ENCODE measurements at regions not wholly inside any gene's neighbourhood (a gene's known extent, or its start where the extent isn't known, plus 50 kb on each side); places are given as distances from the start of the nearest gene placed in this dataset.

DNA sequence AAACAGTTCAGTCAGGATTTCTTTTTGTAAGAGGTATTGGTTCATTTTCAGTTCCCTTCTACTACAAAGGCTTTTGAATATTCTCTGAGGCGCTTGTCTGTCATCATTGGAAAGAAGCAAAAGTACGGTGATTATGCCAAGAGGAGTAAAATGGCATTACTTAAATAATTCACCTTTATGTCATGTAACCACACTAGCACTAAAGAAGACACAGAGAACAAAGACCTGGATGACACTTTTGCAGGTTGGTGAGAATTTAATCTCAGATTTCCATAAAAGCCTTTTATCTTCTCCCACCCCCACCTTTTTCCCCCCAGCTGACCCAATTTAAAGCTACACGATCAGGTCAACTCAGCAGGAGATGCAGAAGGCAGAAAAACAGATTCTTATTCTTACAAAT, 451.8 kb downstream of the HACE1 start:
- Histone ChIP-seq H3K27me3 (ENCODE audit: control insufficient read depth in 2 of 2, insufficient read depth in 2 of 2, low read length in 2 of 2) (no peaks in the 10 kb centered on the region), H3K9me1 (ENCODE audit: control insufficient read depth, insufficient read depth, low read length) (no peaks in the 10 kb centered on the region), H3K4me3 (no peak overlapping the region), H3K79me2 (ENCODE audit: control insufficient read depth, insufficient read depth, low read length) (no peaks in the 10 kb centered on the region), H3K36me3 (ENCODE audit: control insufficient read depth, insufficient read depth, low read length) (no peaks in the 10 kb centered on the region), H3K27ac (ENCODE audit: extremely low read depth, low read depth, low read length) (no peak overlapping the region), H3K4me2 (ENCODE audit: insufficient read depth, low read length) (no peak overlapping the region), H3K4me1 (replicated peaks in 1 of 2; ENCODE audit: control insufficient read depth in 2 of 2, insufficient read depth in 2 of 2, low read length in 2 of 2) (no peaks in the 10 kb centered on the region), H3K9ac (ENCODE audit: insufficient read depth in 1 of 2, low read depth in 2 of 2, low read length in 2 of 2) (no peak overlapping the region), H4K20me1 (replicated peaks; ENCODE audit: control insufficient read depth, insufficient read depth, low read length) (no peaks in the 10 kb centered on the region), H2AFZ (ENCODE audit: low read depth, low read length) (no peak overlapping the region), H3K9me3 (replicated peaks; ENCODE audit: control insufficient read depth, insufficient read depth, low read depth, low read length) (no peaks in the 10 kb centered on the region)
- 8% methylated on average over 3 of the region's 3 CpGs for WGBS (ENCODE audit: insufficient coverage, low coverage, missing lambda C conversion rate)
- ChIA-PET CTCF (ENCODE audit: low intra/inter-chr PET ratio) (no interaction called here), POLR2A (no interaction called here)
- intact Hi-C loops (cut with micrococcal nuclease) (no loop called here), in situ Hi-C loops (cut with MboI) (no loop called here)
- no peak for DNase-seq (ENCODE audit: extremely low read depth in 1 of 4, low spot score in 3 of 4)
- TF ChIP-seq WHSC1 (IDR thresholded peaks at IDR 0.05; ENCODE audit: low read length) (no peak), MTF1 (CRISPR knock-in tag; IDR thresholded peaks at IDR 0.05; ENCODE audit: borderline replicate concordance) (no peak), EWSR1 (IDR thresholded peaks at IDR 0.05; ENCODE audit: borderline replicate concordance, low read depth, partially characterized antibody) (no peak), MBD2 (IDR thresholded peaks at IDR 0.05; ENCODE audit: borderline replicate concordance, low read depth) (no peak), ZSCAN29 (IDR thresholded peaks at IDR 0.05) (no peak), GTF2F1 (IDR thresholded peaks at IDR 0.05; ENCODE audit: low read depth, low read length) (no peak), TAF15 (IDR thresholded peaks at IDR 0.05; ENCODE audit: low read depth, low read length) (no peak), FOXK2 (conservative IDR thresholded peaks at IDR 0.05 in 1 of 2, IDR thresholded peaks at IDR 0.05 in 1 of 2; ENCODE audit: low read depth in 2 of 2) (no peak), ZNF253 (CRISPR knock-in tag; conservative IDR thresholded peaks at IDR 0.05) (no peak), POLR2AphosphoS2 (IDR thresholded peaks at IDR 0.05; ENCODE audit: low read length) (no peak)
- TF ChIP-seq, protein P1, sequence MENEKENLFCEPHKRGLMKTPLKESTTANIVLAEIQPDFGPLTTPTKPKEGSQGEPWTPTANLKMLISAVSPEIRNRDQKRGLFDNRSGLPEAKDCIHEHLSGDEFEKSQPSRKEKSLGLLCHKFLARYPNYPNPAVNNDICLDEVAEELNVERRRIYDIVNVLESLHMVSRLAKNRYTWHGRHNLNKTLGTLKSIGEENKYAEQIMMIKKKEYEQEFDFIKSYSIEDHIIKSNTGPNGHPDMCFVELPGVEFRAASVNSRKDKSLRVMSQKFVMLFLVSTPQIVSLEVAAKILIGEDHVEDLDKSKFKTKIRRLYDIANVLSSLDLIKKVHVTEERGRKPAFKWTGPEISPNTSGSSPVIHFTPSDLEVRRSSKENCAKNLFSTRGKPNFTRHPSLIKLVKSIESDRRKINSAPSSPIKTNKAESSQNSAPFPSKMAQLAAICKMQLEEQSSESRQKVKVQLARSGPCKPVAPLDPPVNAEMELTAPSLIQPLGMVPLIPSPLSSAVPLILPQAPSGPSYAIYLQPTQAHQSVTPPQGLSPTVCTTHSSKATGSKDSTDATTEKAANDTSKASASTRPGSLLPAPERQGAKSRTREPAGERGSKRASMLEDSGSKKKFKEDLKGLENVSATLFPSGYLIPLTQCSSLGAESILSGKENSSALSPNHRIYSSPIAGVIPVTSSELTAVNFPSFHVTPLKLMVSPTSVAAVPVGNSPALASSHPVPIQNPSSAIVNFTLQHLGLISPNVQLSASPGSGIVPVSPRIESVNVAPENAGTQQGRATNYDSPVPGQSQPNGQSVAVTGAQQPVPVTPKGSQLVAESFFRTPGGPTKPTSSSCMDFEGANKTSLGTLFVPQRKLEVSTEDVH (IDR thresholded peaks at IDR 0.05; ENCODE audit: low read depth, partially characterized antibody): no peak
- TF ChIP-seq, protein P2, sequence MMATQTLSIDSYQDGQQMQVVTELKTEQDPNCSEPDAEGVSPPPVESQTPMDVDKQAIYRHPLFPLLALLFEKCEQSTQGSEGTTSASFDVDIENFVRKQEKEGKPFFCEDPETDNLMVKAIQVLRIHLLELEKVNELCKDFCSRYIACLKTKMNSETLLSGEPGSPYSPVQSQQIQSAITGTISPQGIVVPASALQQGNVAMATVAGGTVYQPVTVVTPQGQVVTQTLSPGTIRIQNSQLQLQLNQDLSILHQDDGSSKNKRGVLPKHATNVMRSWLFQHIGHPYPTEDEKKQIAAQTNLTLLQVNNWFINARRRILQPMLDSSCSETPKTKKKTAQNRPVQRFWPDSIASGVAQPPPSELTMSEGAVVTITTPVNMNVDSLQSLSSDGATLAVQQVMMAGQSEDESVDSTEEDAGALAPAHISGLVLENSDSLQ (IDR thresholded peaks at IDR 0.05): no peak
- TF ChIP-seq, protein P3, sequence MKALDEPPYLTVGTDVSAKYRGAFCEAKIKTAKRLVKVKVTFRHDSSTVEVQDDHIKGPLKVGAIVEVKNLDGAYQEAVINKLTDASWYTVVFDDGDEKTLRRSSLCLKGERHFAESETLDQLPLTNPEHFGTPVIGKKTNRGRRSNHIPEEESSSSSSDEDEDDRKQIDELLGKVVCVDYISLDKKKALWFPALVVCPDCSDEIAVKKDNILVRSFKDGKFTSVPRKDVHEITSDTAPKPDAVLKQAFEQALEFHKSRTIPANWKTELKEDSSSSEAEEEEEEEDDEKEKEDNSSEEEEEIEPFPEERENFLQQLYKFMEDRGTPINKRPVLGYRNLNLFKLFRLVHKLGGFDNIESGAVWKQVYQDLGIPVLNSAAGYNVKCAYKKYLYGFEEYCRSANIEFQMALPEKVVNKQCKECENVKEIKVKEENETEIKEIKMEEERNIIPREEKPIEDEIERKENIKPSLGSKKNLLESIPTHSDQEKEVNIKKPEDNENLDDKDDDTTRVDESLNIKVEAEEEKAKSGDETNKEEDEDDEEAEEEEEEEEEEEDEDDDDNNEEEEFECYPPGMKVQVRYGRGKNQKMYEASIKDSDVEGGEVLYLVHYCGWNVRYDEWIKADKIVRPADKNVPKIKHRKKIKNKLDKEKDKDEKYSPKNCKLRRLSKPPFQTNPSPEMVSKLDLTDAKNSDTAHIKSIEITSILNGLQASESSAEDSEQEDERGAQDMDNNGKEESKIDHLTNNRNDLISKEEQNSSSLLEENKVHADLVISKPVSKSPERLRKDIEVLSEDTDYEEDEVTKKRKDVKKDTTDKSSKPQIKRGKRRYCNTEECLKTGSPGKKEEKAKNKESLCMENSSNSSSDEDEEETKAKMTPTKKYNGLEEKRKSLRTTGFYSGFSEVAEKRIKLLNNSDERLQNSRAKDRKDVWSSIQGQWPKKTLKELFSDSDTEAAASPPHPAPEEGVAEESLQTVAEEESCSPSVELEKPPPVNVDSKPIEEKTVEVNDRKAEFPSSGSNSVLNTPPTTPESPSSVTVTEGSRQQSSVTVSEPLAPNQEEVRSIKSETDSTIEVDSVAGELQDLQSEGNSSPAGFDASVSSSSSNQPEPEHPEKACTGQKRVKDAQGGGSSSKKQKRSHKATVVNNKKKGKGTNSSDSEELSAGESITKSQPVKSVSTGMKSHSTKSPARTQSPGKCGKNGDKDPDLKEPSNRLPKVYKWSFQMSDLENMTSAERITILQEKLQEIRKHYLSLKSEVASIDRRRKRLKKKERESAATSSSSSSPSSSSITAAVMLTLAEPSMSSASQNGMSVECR (CRISPR knock-in tag; IDR thresholded peaks at IDR 0.05): no peak
- no TSS peak for BruUV-seq (replicated peaks)
- no peak for FAIRE-seq
- ATAC-seq: no peak
